CD14-positive monocyte (primary cell): ENCODE measurements at regions not wholly inside any gene's neighbourhood (a gene's known extent, or its start where the extent isn't known, plus 50 kb on each side); places are given as distances from the start of the nearest gene placed in this dataset.

ENCODE experiments used
- DNase-seq, 3 donors: peaks; one replicate each; pipeline ENCODE4 v3.0.0-alpha.2; 2011 to 2022
- H2AFZ ChIP-seq: 2 replicates; pipeline ENCODE4 v1.6.0; 2012; ENCODE audit warnings: mild to moderate bottlenecking, low read depth, low read length, inconsistent platforms; ENCODE audit not compliant: insufficient read depth, poor library complexity, severe bottlenecking
- H3K27ac ChIP-seq, 2 donors: 1 replicate in 1 of 2; 2 replicates in 1 of 2; pipeline ENCODE4 v1.5.1; 2012 to 2013; ENCODE audit warnings: low read length in 2 of 2, control low read depth in 1 of 2, inconsistent platforms in 1 of 2, low read depth in 1 of 2, mild to moderate bottlenecking in 1 of 2
- H3K27me3 ChIP-seq, 2 donors: one replicate each; pipeline versions ENCODE4 v1.6.0 to v1.6.1; 2011 to 2013; ENCODE audit warnings: low read length in 2 of 2; ENCODE audit not compliant: control insufficient read depth in 2 of 2, insufficient read depth in 2 of 2
- H3K36me3 ChIP-seq, 2 donors: replicated peaks in 1 of 2; 1 replicate in 1 of 2; 2 replicates in 1 of 2; pipeline versions ENCODE4 v1.5.1 to v1.6.1; 2012 to 2013; ENCODE audit warnings: low read length in 2 of 2, control low read depth in 1 of 2, inconsistent platforms in 1 of 2, mild to moderate bottlenecking in 1 of 2; ENCODE audit not compliant: insufficient read depth in 2 of 2, control insufficient read depth in 1 of 2
- H3K4me1 ChIP-seq, 2 donors: 1 replicate in 1 of 2; 2 replicates in 1 of 2; pipeline versions ENCODE4 v1.5.1 to v1.6.1; 2012 to 2013; ENCODE audit warnings: low read length in 2 of 2, control low read depth in 1 of 2, inconsistent platforms in 1 of 2, mild to moderate bottlenecking in 1 of 2, moderate library complexity in 1 of 2; ENCODE audit not compliant: insufficient read depth in 2 of 2, control insufficient read depth in 1 of 2
- H3K4me2 ChIP-seq: replicated peaks from 2 replicates; pipeline ENCODE3; 2012; ENCODE audit warnings: low read length, moderate library complexity, mild to moderate bottlenecking; ENCODE audit not compliant: poor library complexity, severe bottlenecking; ENCODE audit errors: extremely low read depth
- H3K4me3 ChIP-seq, 3 experiments: fragments of 200-600 bp in 1 of 3; sonication (generic) in 1 of 3; replicated peaks in 1 of 3; 1 replicate in 2 of 3; 2 replicates in 1 of 3; pipeline ENCODE4 v1.5.1; 2011 to 2013; ENCODE audit warnings: low read length in 3 of 3, mild to moderate bottlenecking in 3 of 3, control low read depth in 2 of 3, low read depth in 2 of 3, inconsistent platforms in 1 of 3, moderate library complexity in 1 of 3
- H3K79me2 ChIP-seq: 2 replicates; pipeline ENCODE4 v1.6.0; 2012; ENCODE audit warnings: mild to moderate bottlenecking, control low read depth, inconsistent platforms, low read length, moderate library complexity; ENCODE audit not compliant: insufficient read depth
- H3K9ac ChIP-seq: 2 replicates; pipeline ENCODE4 v1.6.0; 2017; ENCODE audit warnings: low read length, mild to moderate bottlenecking; ENCODE audit not compliant: insufficient read depth, poor library complexity, severe bottlenecking
- H3K9me3 ChIP-seq, 2 donors: replicated peaks in 1 of 2; 1 replicate in 1 of 2; 2 replicates in 1 of 2; pipeline versions ENCODE4 v1.5.1 to v1.6.1; 2012 to 2013; ENCODE audit warnings: low read length in 2 of 2, control low read depth in 1 of 2; ENCODE audit not compliant: control insufficient read depth in 1 of 2, insufficient read depth in 1 of 2
- H4K20me1 ChIP-seq: 2 replicates; pipeline ENCODE4 v1.6.0; 2012; ENCODE audit warnings: mild to moderate bottlenecking, low read length, control low read depth, moderate library complexity; ENCODE audit not compliant: insufficient read depth
- H3K27ac Mint-ChIP-seq, 7 donors: one replicate each; pipeline ENCODE4 v1.8.0; 2020; ENCODE audit warnings: mild to moderate bottlenecking in 7 of 7, mixed read lengths in 7 of 7, moderate library complexity in 6 of 7, inconsistent platforms in 2 of 7
- H3K27me3 Mint-ChIP-seq, 3 donors: one replicate each; pipeline ENCODE4 v1.8.0; 2021 to 2022; ENCODE audit warnings: low read depth in 3 of 3, mild to moderate bottlenecking in 3 of 3, mixed read lengths in 3 of 3, moderate library complexity in 3 of 3, inconsistent platforms in 1 of 3
- H3K36me3 Mint-ChIP-seq, 2 donors: one replicate each; pipeline ENCODE4 v1.8.0; 2020; ENCODE audit warnings: mixed read lengths in 2 of 2, inconsistent platforms in 1 of 2, mild to moderate bottlenecking in 1 of 2
- H3K4me1 Mint-ChIP-seq: one replicate; pipeline ENCODE4 v1.8.0; 2020; ENCODE audit warnings: mild to moderate bottlenecking, mixed read lengths
- H3K4me3 Mint-ChIP-seq, 2 donors: one replicate each; pipeline ENCODE4 v1.8.0; 2020; ENCODE audit warnings: mild to moderate bottlenecking in 2 of 2, mixed read lengths in 2 of 2, moderate library complexity in 1 of 2
- H3K9me3 Mint-ChIP-seq, 7 donors: one replicate each; pipeline ENCODE4 v1.8.0; 2020 to 2022; ENCODE audit warnings: mixed read lengths in 7 of 7, mild to moderate bottlenecking in 6 of 7, moderate library complexity in 6 of 7, inconsistent platforms in 2 of 7
- CTCF ChIP-seq: fragments of 200-600 bp; IDR thresholded peaks from one replicate; pipeline ENCODE4 v1.8.0; 2022; ENCODE audit warnings: antibody characterized with exemption, mild to moderate bottlenecking
- WGBS: methylation state at CpG from one replicate; pipeline ENCODE4 v1.1.5; 2013; ENCODE audit warnings: missing lambda C conversion rate; ENCODE audit not compliant: insufficient coverage; 5-methylcytosine and 5-hydroxymethylcytosine counted together
- intact Hi-C, 2 donors: fragments of 100-400 bp; cut with micrococcal nuclease; formaldehyde crosslinking; loops; one replicate each; pipeline versions ENCODE4 v1.15.0 to v1.15.1; 2023

GRCh38 chr4:60215906-60216305 lies 984.2 kb upstream of the ADGRL3 start:
- no peaks in the 10 kb centered on the region for H3K4me1 Mint-ChIP-seq
- Histone ChIP-seq H3K36me3 (no peaks in the 10 kb centered on the region), H2AFZ (no peak overlapping the region), H3K4me1 (no peaks in the 10 kb centered on the region), H3K9me3 (no peaks in the 10 kb centered on the region), H4K20me1 (no peaks in the 10 kb centered on the region), H3K79me2 (no peaks in the 10 kb centered on the region), H3K9ac (no peak overlapping the region), H3K4me3 (no peak overlapping the region), H3K27ac (no peak overlapping the region), H3K4me2 (no peak overlapping the region), H3K27me3 (no peaks in the 10 kb centered on the region)
- no peak overlapping the region for H3K27ac Mint-ChIP-seq
- intact Hi-C loops = no loop called here
- no peak for DNase-seq
- H3K9me3 Mint-ChIP-seq = peaks cover 0 to under 1% (median 0%) of the 10 kb centered on the region in 7 donors
- TF ChIP-seq CTCF = no peak
- no peaks in the 10 kb centered on the region for H3K36me3 Mint-ChIP-seq
- H3K4me3 Mint-ChIP-seq = no peak overlapping the region
- WGBS = no CpG with 5 or more reads among the region's 2 CpGs
- no peaks in the 10 kb centered on the region for H3K27me3 Mint-ChIP-seq

GRCh38 chr4:60216752-60217151 lies 983.4 kb upstream of the ADGRL3 start:
- Mint-ChIP-seq H3K4me1 (no peaks in the 10 kb centered on the region), H3K36me3 (no peaks in the 10 kb centered on the region), H3K27me3 (no peaks in the 10 kb centered on the region), H3K27ac (no peak overlapping the region), H3K9me3 (no peaks in the 10 kb centered on the region), H3K4me3 (no peak overlapping the region)
- Histone ChIP-seq H3K27me3 (no peaks in the 10 kb centered on the region), H3K9me3 (no peaks in the 10 kb centered on the region), H3K27ac (no peak overlapping the region), H3K9ac (no peak overlapping the region), H3K4me2 (no peak overlapping the region), H3K79me2 (no peaks in the 10 kb centered on the region), H3K4me1 (no peaks in the 10 kb centered on the region), H4K20me1 (no peaks in the 10 kb centered on the region), H3K36me3 (no peaks in the 10 kb centered on the region), H2AFZ (no peak overlapping the region), H3K4me3 (no peak overlapping the region)
- no CpG with 5 or more reads among the region's 1 CpG for WGBS
- TF ChIP-seq CTCF = no peak
- no peak for DNase-seq
- intact Hi-C loops = no loop called here
